ENCODE measurements at regions not wholly inside any gene's neighbourhood (a gene's known extent, or its start where the extent isn't known, plus 50 kb on each side); places are given as distances from the start of the nearest gene placed in this dataset.

DNA sequence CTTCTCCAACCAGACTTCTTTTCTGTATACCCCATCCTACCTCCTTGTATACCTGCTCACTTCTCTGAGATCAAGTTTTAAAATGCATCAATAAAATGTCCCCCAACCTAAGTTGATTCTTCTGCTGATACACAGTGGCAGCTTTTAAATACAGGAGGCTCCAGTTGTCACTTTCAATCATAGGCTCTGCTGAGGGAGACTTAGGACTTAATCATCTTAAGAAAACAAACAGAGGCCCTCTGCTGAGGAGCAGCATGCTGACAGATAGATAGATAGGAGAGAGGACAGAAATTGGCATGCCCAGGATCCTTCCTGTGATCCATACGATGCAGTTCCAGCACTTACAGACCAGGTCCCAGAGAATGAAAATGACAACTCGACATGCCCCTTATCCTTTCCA, 311.0 kb upstream of the PROX1 start:
- TF ChIP-seq CREB1 (IDR thresholded peaks at IDR 0.05; ENCODE audit: low read depth) (no peak), EP300 (IDR thresholded peaks at IDR 0.05; ENCODE audit: borderline replicate concordance) (no peak)

All from Ishikawa (cell line).